HG02623 (cell line): ENCODE measurements at regions not wholly inside any gene's neighbourhood (a gene's known extent, or its start where the extent isn't known, plus 50 kb on each side); places are given as distances from the start of the nearest gene placed in this dataset.
"Not testable (repeated sequence)": the region's sequence is repeated elsewhere in the genome, so short reads cannot be mapped to it uniquely, and the experiment has no call there.

Experiments used
- ATAC-seq: cut with Tn5 transposase; IDR thresholded peaks from one replicate; pipeline ENCODE4 v1.9.1; 2021; ENCODE audit warnings: moderate library complexity; ENCODE audit not compliant: unreplicated experiment

DNA sequence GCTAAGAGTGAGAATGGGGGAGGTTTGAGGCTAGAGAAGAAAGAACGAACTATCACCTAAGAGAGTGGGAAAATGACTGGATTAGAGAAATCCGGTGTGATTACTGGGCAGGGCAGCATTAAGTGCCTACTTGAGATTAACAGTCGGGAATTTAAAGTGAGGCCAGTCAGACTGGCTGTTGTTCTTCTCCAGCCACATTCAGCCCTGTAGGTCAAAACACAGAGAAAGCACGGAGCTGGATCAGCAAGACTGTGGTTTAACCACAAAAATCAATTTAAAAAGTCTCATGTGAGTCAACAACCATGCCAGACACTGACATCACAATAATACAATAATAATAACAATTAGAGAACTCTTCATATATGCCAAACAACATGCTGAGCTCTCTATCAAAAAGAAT lies 301.9 kb upstream of the SGK1 start:
- no peak for ATAC-seq

DNA sequence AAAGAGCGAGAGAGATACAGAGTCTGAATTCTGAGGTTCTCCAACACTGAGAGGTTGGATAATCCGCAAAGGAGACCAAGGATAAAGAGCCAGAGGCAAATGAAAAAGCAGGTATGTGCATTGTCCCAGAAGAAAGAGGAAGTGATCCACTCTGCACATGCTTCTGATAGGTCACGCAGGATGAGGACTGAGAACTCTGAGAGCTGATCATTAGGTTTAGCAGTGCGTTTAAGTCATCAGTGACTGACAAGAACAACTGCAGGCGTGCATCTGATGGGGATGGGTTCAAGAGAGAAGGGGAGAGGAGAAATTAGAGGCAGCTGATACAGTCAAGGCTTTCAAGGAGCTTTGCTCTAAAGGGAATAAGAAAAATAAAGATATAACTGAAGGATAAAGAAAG lies 301.2 kb upstream of the SGK1 start:
- ATAC-seq = no peak

- no peak for ATAC-seq
Measured at GRCh38 chr6:134614606-134615485, 296.9 kb upstream of the SGK1 start.

DNA sequence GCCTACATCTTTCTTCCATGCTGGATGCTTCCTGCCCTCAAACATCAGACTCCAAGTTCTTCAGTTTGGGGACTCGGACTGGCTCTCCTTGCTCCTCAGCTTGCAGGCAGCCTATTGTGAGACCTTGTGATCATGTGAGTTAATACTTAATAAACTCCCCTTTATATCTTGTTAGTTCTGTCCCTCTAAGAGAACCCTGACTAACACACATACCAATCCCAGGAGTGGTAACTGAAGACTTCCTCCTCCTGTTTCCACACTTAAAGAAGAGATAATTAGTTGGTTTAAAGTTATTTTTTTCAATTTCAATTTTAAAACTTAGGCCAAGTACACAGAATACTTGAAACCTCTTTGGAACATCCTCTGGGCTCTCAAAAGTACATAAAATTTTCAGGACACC lies 294.2 kb upstream of the SGK1 start:
- ATAC-seq = not testable (repeated sequence)

DNA sequence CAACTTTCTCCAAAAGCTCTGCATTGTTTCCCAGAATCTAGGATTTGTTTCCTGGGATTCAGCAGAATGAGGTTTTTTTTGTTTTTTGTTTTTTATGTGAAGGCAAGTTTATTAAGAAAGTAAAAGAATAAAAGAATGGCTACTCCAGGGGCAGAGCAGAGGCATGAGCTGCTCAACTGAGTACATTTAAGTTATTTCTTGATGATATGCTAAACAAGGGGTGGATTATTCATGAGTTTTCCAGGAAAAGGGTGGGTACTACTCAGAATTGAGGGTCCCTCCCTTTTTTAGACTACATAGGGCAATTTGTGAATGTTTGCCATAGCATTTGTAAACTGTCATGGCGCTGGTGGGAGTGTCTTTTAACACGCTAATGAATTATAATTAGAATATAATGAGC lies 292.5 kb upstream of the SGK1 start:
- ATAC-seq = no peak

DNA sequence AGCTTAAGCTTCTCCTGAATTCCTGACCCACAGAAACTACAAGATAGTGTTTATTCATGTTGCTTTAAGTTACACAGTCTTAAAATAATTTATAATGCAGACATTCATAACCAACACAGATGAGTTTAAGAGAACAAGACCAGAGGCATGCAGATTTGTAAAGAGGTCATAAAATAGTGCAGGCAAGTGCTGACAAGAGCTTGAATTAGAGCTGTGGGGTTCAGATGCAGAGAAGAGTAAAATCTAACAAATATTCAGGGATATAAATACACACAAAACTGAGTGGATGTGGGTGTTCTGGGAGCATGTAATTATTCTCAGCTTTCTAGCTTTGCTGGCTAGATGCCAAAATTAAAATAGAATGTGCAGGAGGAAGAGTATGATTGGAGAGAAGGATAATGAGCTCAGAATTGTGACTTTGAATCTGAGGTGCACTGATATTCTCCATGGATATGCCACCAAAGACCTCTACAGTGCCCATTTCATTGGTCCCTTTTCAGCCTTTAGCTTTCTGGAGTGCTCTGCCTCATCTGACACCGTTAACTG lies 291.9 kb upstream of the SGK1 start:
- ATAC-seq = no peak

- ATAC-seq = no peak
Measured at GRCh38 chr6:134607411-134607810, 289.5 kb upstream of the SGK1 start.

- no peak for ATAC-seq
Measured at GRCh38 chr6:134605034-134605433, 287.1 kb upstream of the SGK1 start.

DNA sequence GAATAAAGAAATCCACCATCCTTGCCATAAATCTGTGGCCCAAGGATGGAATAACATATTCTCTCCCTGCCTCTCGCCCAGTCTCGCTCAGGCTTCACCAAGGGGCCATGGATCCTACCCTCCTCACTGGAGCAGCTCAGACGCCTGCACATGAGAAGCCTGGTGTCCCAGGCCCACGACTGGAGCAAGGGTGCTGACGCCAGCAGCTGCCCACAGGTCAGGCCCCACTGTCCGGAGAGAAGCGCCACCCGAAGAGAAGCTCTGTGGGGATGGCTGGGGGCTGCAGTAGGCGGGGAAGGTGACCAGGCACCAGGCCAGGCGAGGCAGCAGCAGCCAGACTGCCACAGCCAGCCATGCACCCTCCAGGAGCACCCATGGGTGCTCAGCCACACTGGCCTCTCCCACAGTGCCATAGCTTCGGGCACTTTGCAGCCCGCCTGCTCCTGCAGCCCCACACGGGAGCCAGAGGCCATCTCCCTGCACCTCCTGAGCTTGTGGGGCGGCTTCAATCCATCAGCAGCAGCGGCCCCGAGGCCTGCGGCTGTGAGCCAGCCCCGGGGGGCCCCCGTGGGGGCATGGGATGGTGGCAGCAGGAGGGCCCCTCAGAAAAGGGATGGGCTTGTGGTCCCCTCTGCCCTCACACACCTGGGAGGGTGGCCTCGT lies 286.2 kb upstream of the SGK1 start:
- ATAC-seq = no peak

- no peak for ATAC-seq
Measured at GRCh38 chr6:134603561-134603960, 285.6 kb upstream of the SGK1 start.

DNA sequence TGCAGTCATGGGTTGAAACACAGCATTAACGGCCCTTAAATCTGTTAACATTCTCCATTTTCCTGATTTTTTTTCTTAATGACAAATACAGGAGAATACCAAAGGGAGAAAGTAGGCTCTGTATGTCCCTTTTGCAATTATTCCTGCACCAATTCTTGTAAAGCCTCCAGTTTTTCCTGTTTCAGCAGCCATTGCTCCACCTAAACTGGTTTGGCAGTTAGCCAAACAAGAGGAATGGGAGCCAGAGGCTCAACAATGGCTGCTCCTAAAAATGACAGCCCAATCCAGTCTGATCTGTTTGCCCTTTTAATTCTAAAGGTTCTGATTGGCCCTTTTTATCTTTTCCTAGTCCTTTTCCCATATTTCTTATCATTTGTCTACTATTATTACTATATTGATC lies 284.2 kb upstream of the SGK1 start:
- ATAC-seq = no peak

DNA sequence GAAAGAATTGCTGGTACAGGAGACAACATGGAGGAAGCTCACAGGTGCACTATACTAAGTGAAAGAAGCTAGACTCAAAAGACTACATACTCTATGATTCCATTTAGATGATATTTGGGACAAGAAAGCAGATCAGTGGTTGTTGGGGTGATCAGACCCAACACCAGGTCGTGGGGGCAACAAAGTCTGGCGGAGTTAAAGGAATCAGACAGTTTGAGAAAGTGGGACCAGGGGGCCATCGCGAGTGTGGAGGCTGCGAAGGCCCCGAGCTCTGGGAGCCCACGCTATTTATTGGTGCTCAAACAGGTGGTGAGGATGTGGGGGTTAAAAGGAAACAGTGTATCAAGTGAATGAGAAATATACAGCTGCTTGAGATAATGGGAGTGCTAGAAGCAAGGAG lies 282.8 kb upstream of the SGK1 start:
- ATAC-seq = no peak

DNA sequence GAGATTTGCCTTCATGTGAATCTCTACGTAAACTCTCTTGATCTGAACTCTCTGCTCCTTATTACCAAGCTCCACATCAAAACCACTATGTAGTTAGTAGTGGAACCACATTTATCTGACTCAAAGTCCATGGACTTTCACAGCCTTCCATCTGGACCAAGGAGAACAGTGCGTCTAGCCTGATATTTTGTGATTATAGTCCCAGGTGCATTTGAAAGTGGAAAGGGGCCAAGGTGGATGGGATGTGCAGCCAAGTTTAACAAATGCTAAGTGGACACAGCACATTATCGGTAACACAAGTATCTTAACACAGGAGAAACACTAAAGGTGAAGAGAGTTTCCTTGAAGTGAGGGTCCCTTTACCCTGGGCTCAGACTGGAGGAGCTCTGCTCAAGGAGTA lies 281.2 kb upstream of the SGK1 start:
- ATAC-seq = no peak

DNA sequence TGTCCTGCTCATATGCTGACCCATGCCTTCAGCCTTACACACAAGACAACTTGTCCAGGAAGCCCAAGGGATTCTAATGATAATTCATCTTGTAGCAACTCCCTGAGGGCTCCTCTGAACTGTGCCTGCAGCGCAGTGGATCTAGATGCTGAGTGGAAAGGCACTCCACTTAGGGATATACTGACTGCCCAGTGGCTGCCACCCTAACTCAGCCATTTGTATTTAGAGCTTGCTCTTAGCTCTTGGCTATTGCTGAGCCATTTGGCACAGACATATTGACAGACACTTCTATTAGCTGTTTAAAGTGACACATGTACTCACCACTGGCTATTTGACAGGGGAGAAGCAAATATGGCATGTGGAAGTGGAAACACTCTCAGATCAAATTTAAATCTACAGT lies 278.3 kb upstream of the SGK1 start:
- no peak for ATAC-seq

DNA sequence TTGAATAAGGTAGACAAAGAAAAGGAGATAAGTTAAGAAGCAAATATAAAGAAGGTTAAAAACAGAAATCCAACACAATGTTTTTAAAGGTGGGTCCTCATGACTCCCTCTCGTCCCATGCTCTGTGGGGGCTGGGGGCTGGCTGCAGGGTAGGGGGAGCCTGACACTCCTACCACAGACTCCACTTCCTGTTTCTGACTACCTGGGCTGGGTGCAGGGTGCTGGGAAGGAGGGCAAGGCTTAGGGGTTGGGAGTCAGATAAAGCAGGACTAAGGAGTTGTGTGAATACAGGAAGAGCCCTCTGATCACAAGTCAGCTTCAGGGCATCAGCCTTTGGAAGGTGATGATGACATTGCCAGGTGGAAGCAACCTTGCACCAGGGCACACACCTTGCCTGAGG lies 277.0 kb upstream of the SGK1 start:
- ATAC-seq = no peak

DNA sequence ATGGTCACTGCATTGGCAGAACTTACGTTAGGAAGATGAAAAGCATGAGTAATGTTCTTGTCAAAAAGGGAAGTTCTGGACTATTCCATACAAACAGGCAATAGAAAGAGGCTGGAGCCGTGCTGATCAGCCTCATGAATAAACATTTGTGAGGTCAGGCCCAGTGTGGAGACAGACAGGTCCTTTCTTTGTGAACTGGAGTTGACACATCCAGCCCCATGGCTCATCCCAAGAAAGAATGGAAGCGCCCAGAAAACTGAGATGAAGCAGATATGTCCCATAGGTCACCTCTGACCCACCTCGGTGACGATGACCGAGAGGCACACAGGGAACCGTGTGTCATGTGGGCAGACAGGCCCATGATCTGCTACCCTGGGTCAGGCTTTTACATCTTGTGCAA lies 276.0 kb upstream of the SGK1 start:
- no peak for ATAC-seq

GRCh38 chr6:134593442-134593841 lies 275.5 kb upstream of the SGK1 start:
- no peak for ATAC-seq

GRCh38 chr6:134593024-134593423 lies 275.1 kb upstream of the SGK1 start:
- ATAC-seq = no peak

GRCh38 chr6:134590449-134590848 lies 272.5 kb upstream of the SGK1 start:
- no peak for ATAC-seq

DNA sequence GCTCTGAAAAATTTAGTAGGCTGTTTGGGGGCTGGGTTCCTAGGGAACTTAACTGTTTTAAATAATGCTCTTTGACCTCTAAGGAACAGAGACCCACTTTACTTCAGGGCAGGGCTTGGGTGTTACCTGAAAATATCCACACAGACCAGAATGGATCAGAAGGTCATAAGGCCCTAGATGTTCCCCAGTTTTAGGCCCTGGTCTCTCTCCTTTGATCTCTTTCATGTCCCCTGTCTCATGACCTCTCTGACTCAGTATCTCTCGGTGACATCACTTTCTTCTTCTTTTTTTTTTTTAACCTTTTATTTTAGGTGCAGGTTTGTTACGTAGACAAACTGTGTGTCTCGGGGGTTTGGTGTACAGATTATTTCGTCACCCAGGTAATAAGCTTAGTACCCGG lies 272.1 kb upstream of the SGK1 start:
- ATAC-seq = no peak

GRCh38 chr6:134589512-134589911 lies 271.6 kb upstream of the SGK1 start:
- ATAC-seq = no peak

GRCh38 chr6:134588267-134588666 lies 270.4 kb upstream of the SGK1 start:
- ATAC-seq = no peak
